Endothelial cell (in vitro differentiated cells): ENCODE measurements at regions not wholly inside any gene's neighbourhood (a gene's known extent, or its start where the extent isn't known, plus 50 kb on each side); places are given as distances from the start of the nearest gene placed in this dataset.

Experiments used
- DNase-seq: peaks from one replicate; pipeline ENCODE4 v3.0.0; 2021; ENCODE audit warnings: low spot score
- H3K27ac Mint-ChIP-seq: one replicate; pipeline ENCODE4 v1.8.0; 2021; ENCODE audit warnings: mixed read lengths, inconsistent platforms; ENCODE audit not compliant: unreplicated experiment
- H3K27me3 Mint-ChIP-seq: one replicate; pipeline ENCODE4 v1.8.0; 2021; ENCODE audit warnings: mild to moderate bottlenecking, moderate library complexity, mixed read lengths, inconsistent platforms; ENCODE audit not compliant: unreplicated experiment
- H3K36me3 Mint-ChIP-seq: one replicate; pipeline ENCODE4 v1.8.0; 2021; ENCODE audit warnings: mild to moderate bottlenecking, low read depth, mixed read lengths, inconsistent platforms; ENCODE audit not compliant: unreplicated experiment
- H3K4me1 Mint-ChIP-seq: one replicate; pipeline ENCODE4 v1.8.0; 2021; ENCODE audit warnings: mild to moderate bottlenecking, mixed read lengths, inconsistent platforms; ENCODE audit not compliant: unreplicated experiment
- H3K4me3 Mint-ChIP-seq: one replicate; pipeline ENCODE4 v1.8.0; 2021; ENCODE audit warnings: mild to moderate bottlenecking, mixed read lengths, inconsistent platforms; ENCODE audit not compliant: unreplicated experiment
- H3K9me3 Mint-ChIP-seq: one replicate; pipeline ENCODE4 v1.8.0; 2021; ENCODE audit warnings: mixed read lengths, inconsistent platforms; ENCODE audit not compliant: unreplicated experiment
- TF ChIP-seq, protein P1 (sequence below): fragments of 200-600 bp; sonication (generic); IDR thresholded peaks from one replicate; pipeline ENCODE4 v1.5.0; 2021; ENCODE audit warnings: antibody characterized with exemption; ENCODE audit not compliant: unreplicated experiment

DNA sequence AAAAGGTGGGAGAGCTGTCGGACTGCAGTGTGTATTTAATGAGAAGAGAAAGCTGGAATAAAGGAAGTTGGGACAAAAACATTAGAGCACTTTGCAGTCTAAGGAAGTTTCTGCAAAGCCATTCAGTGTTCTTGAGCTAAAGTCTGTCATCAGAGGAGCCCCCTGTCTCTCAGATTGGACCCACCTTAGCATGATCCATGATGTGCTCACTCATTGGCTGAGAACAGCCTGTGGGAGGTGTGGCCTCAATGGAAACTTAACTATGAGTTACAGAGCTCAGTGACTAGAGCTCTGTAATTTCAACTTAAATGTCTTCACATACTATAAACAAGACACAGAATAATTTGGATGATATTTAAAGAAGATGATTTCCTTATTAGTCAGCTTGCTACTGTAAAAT, 437.0 kb downstream of the BTBD3 start:
- Mint-ChIP-seq H3K4me3 (no peak overlapping the region), H3K36me3 (no peaks in the 10 kb centered on the region), H3K27ac (no peak overlapping the region), H3K4me1 (peaks cover 14% of the 10 kb centered on the region), H3K9me3 (peaks cover 4% of the 10 kb centered on the region), H3K27me3 (no peaks in the 10 kb centered on the region)
- TF ChIP-seq, protein P1, sequence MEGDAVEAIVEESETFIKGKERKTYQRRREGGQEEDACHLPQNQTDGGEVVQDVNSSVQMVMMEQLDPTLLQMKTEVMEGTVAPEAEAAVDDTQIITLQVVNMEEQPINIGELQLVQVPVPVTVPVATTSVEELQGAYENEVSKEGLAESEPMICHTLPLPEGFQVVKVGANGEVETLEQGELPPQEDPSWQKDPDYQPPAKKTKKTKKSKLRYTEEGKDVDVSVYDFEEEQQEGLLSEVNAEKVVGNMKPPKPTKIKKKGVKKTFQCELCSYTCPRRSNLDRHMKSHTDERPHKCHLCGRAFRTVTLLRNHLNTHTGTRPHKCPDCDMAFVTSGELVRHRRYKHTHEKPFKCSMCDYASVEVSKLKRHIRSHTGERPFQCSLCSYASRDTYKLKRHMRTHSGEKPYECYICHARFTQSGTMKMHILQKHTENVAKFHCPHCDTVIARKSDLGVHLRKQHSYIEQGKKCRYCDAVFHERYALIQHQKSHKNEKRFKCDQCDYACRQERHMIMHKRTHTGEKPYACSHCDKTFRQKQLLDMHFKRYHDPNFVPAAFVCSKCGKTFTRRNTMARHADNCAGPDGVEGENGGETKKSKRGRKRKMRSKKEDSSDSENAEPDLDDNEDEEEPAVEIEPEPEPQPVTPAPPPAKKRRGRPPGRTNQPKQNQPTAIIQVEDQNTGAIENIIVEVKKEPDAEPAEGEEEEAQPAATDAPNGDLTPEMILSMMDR = no peak
- no peak for DNase-seq

DNA sequence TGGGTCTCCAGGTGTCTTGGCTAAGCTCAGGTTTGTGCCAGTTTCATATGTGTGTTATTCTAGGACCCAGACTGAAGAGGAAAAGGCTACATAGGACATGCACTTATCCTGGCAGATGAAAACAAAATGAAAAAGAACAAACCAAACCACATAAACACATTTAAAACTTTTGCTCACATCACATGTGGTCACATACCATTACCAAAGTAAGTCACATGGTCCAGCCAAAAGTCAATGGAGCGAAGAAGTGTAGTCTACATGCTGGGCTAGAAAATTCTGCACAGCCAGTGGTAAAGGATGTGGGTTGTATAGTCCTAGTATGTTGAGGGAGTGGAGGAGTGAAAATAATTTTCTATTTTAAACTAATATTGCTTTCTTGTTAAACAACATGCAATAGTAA, 437.5 kb downstream of the BTBD3 start:
- no peaks in the 10 kb centered on the region for H3K27me3 Mint-ChIP-seq
- DNase-seq = no peak
- peaks cover 4% of the 10 kb centered on the region for H3K9me3 Mint-ChIP-seq
- peaks cover 10% of the 10 kb centered on the region for H3K4me1 Mint-ChIP-seq
- no peak overlapping the region for H3K27ac Mint-ChIP-seq
- no peak overlapping the region for H3K4me3 Mint-ChIP-seq
- TF ChIP-seq, protein P1 = no peak
- H3K36me3 Mint-ChIP-seq = no peaks in the 10 kb centered on the region

DNA sequence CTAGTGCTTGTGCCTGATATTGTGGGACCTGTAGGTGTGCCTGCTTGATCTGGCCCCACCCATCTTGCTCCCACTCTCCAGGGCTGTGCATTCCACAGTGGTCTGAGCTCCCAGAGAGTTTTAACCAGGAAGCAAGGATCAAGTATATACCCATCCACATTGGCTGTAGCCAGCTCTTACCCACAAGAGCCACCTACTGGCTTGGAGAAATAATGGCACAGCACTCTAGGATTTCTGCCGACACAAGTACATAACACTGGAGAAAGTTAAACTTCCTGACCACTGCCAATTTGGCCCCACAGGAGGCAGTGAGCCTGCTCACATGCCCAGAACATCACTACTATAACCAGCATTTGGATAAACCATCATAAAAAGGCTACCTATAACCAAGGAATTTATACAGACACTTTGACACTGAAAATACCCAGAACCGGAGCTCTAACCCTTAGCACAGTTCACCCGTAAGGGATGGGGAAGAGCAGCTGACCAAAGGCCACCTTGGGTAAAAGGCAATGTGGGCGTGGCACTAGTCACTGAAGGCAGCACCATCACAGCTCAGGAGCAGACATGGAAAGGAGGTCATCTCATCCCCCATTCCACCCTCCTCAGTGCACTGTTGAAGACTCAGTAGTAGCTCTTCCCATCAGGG, 440.4 kb downstream of the BTBD3 start:
- Mint-ChIP-seq H3K4me1 (peaks cover 6% of the 10 kb centered on the region), H3K9me3 (peaks cover 4% of the 10 kb centered on the region), H3K36me3 (no peaks in the 10 kb centered on the region), H3K27me3 (no peaks in the 10 kb centered on the region), H3K4me3 (no peak overlapping the region), H3K27ac (no peak overlapping the region)
- no peak for DNase-seq
- TF ChIP-seq, protein P1 = peak; percentile 20

DNA sequence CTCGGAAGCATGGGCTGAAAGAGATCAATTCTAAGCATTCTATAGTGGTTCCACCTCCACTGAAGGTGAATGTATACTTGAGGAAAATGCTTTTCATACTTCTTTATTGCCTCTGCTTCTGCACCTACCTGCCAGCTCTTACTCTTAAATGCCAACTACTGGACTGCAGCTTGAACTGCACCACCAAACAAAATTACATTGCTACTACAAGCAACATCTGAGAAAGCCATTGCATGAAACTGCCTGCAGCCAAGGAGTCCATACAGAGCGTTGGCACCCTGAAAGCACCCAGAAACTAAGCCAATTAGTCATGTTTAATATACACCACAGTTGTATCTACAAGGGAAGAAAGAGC, 440.9 kb downstream of the BTBD3 start:
- Mint-ChIP-seq H3K9me3 (peaks cover 4% of the 10 kb centered on the region), H3K4me3 (no peak overlapping the region), H3K27ac (no peak overlapping the region), H3K36me3 (no peaks in the 10 kb centered on the region), H3K4me1 (peaks cover 6% of the 10 kb centered on the region), H3K27me3 (no peaks in the 10 kb centered on the region)
- TF ChIP-seq, protein P1 = no peak
- no peak for DNase-seq

DNA sequence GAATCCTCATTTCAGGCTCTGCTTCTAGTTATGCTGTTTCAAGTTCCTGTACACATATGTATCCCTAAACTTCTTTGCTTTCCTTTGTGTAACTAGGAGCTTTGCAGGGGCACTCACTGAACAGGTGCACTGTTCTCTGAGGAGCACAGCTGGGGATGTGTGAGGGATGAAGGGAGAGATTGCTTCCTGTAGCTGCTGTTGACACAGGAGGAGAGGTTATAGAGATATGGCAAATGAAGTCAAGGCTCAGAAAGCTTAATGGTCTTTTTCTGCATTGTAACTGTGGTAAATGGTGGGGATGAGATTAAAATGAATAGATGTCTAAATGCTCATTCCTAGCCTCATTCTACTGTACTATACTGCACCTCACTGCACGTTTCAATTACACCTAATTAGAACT, 454.3 kb downstream of the BTBD3 start:
- peaks cover 4% of the 10 kb centered on the region for H3K27me3 Mint-ChIP-seq
- no peak overlapping the region for H3K27ac Mint-ChIP-seq
- H3K4me3 Mint-ChIP-seq = no peak overlapping the region

More for the DNA sequence above, 454.3 kb downstream of the BTBD3 start:
- Mint-ChIP-seq H3K36me3 (no peaks in the 10 kb centered on the region), H3K9me3 (no peaks in the 10 kb centered on the region), H3K4me1 (peaks cover 11% of the 10 kb centered on the region)
- DNase-seq = no peak
- TF ChIP-seq, protein P1 = no peak
